Stimulated activated naive B cell treated with anti-CD40 and anti-IgM and Interleukin-4, amounts not matched to agents 10 μg/mL and 1 μg/mL and 100 μg/mL, for 72 hours (primary cell): ENCODE measurements at regions not wholly inside any gene's neighbourhood (a gene's known extent, or its start where the extent isn't known, plus 50 kb on each side); places are given as distances from the start of the nearest gene placed in this dataset.
"Not testable (repeated sequence)": the region's sequence is repeated elsewhere in the genome, so short reads cannot be mapped to it uniquely, and the experiment has no call there.

Source experiments
- ATAC-seq, 2 donors: fragments of 150-1000 bp; cut with Tn5 transposase; replicated peaks; 2 replicates each; pipeline ENCODE4 v1.10.0; 2021; ENCODE audit warnings: moderate library complexity in 1 of 2
- DNase-seq: peaks from one replicate; pipeline ENCODE4 v3.0.0; 2021
- H3K27ac Mint-ChIP-seq: one replicate; pipeline ENCODE4 v1.8.0; 2022; ENCODE audit warnings: mild to moderate bottlenecking, mixed read lengths
- H3K27me3 Mint-ChIP-seq, 2 donors: one replicate each; pipeline ENCODE4 v1.8.0; 2022; ENCODE audit warnings: mixed read lengths in 2 of 2
- H3K36me3 Mint-ChIP-seq, 2 donors: one replicate each; pipeline ENCODE4 v1.8.0; 2022; ENCODE audit warnings: mixed read lengths in 2 of 2, mild to moderate bottlenecking in 1 of 2
- H3K4me1 Mint-ChIP-seq, 2 donors: one replicate each; pipeline ENCODE4 v1.8.0; 2022; ENCODE audit warnings: mixed read lengths in 2 of 2, mild to moderate bottlenecking in 1 of 2
- H3K4me3 Mint-ChIP-seq, 2 donors: one replicate each; pipeline ENCODE4 v1.8.0; 2022; ENCODE audit warnings: mild to moderate bottlenecking in 2 of 2, mixed read lengths in 2 of 2, moderate library complexity in 1 of 2
- H3K9me3 Mint-ChIP-seq, 2 donors: one replicate each; pipeline ENCODE4 v1.8.0; 2022; ENCODE audit warnings: mixed read lengths in 2 of 2, mild to moderate bottlenecking in 1 of 2

GRCh38 chr2:64922482-64923384 lies 66.5 kb upstream of the SLC1A4 start:
- peaks cover 20 to 21% of the 10 kb centered on the region in 2 donors for H3K9me3 Mint-ChIP-seq
- DNase-seq (no peak), ATAC-seq (no peak)
- H3K27ac Mint-ChIP-seq = peak overlapping the region; percentile 94
- H3K36me3 Mint-ChIP-seq = peaks cover 69 to 75% of the 10 kb centered on the region in 2 donors
- no peaks in the 10 kb centered on the region for H3K27me3 Mint-ChIP-seq
- H3K4me1 Mint-ChIP-seq = peaks cover 57 to 83% of the 10 kb centered on the region in 2 donors
- H3K4me3 Mint-ChIP-seq = peak overlapping the region in 1 of 2 donors; percentile 4

GRCh38 chr2:64923385-64923710 lies 65.9 kb upstream of the SLC1A4 start:
- H3K27me3 Mint-ChIP-seq = no peaks in the 10 kb centered on the region
- ATAC-seq = peak; percentile 54 to 77
- H3K9me3 Mint-ChIP-seq = peaks cover 20 to 21% of the 10 kb centered on the region in 2 donors
- peaks cover 53 to 79% of the 10 kb centered on the region in 2 donors for H3K4me1 Mint-ChIP-seq
- DNase-seq = no peak
- peak overlapping the region in 1 of 2 donors; percentile 4 for H3K4me3 Mint-ChIP-seq
- H3K36me3 Mint-ChIP-seq = peaks cover 67 to 76% of the 10 kb centered on the region in 2 donors
- H3K27ac Mint-ChIP-seq = peak overlapping the region; percentile 94

- Mint-ChIP-seq H3K27me3 (no peaks in the 10 kb centered on the region), H3K4me1 (peaks cover 46 to 77% of the 10 kb centered on the region in 2 donors), H3K27ac (peak overlapping the region; percentile 94), H3K36me3 (peaks cover 66 to 75% of the 10 kb centered on the region in 2 donors), H3K9me3 (peaks cover 20 to 21% of the 10 kb centered on the region in 2 donors), H3K4me3 (peak overlapping the region; percentile 42 to 56)
- DNase-seq (no peak), ATAC-seq (peak; percentile 35 to 36)
Observed at GRCh38 chr2:64924170-64924934, 64.8 kb upstream of the SLC1A4 start.

GRCh38 chr2:64925930-64926722 lies 63.1 kb upstream of the SLC1A4 start:
- H3K4me3 Mint-ChIP-seq = peak overlapping the region; percentile 68 to 75
- ATAC-seq = peak; percentile 29 to 65
- H3K27ac Mint-ChIP-seq = peak overlapping the region; percentile 95
- DNase-seq, H3K27me3 Mint-ChIP-seq: not testable (repeated sequence)
- peaks cover 77 to 83% of the 10 kb centered on the region in 2 donors for H3K36me3 Mint-ChIP-seq
- H3K4me1 Mint-ChIP-seq = peaks cover 54 to 87% of the 10 kb centered on the region in 2 donors
- peaks cover 20 to 21% of the 10 kb centered on the region in 2 donors for H3K9me3 Mint-ChIP-seq

GRCh38 chr2:64928813-64929212 lies 60.4 kb upstream of the SLC1A4 start:
- DNase-seq (no peak), ATAC-seq (no peak)
- peaks cover 53 to 94% of the 10 kb centered on the region in 2 donors for H3K4me1 Mint-ChIP-seq
- H3K9me3 Mint-ChIP-seq = peaks cover 19 to 22% of the 10 kb centered on the region in 2 donors
- H3K4me3 Mint-ChIP-seq = peak overlapping the region; percentile 69 to 72
- H3K27me3 Mint-ChIP-seq = no peaks in the 10 kb centered on the region
- H3K27ac Mint-ChIP-seq = peak overlapping the region; percentile 90
- peaks cover 74 to 81% of the 10 kb centered on the region in 2 donors for H3K36me3 Mint-ChIP-seq

GRCh38 chr2:64929333-64929732 lies 59.9 kb upstream of the SLC1A4 start:
- DNase-seq = no peak
- H3K4me3 Mint-ChIP-seq = peak overlapping the region; percentile 87 to 89

GRCh38 chr2:64930258-64930671 lies 58.9 kb upstream of the SLC1A4 start:
- H3K36me3 Mint-ChIP-seq = peaks cover 61 to 77% of the 10 kb centered on the region in 2 donors
- H3K4me1 Mint-ChIP-seq = peaks cover 56 to 94% of the 10 kb centered on the region in 2 donors
- peaks cover 17% of the 10 kb centered on the region in 2 donors for H3K9me3 Mint-ChIP-seq
- ATAC-seq = no peak
- H3K27ac Mint-ChIP-seq = peak overlapping the region; percentile 97
- H3K4me3 Mint-ChIP-seq = peak overlapping the region; percentile 87 to 89
- DNase-seq = no peak
- H3K27me3 Mint-ChIP-seq = no peaks in the 10 kb centered on the region

More at GRCh38 chr2:64929333-64929732, 59.9 kb upstream of the SLC1A4 start:
- peaks cover 69 to 78% of the 10 kb centered on the region in 2 donors for H3K36me3 Mint-ChIP-seq
- peaks cover 53 to 94% of the 10 kb centered on the region in 2 donors for H3K4me1 Mint-ChIP-seq
- no peak for ATAC-seq
- H3K27ac Mint-ChIP-seq = peak overlapping the region; percentile 97
- H3K9me3 Mint-ChIP-seq = peaks cover 16 to 18% of the 10 kb centered on the region in 2 donors
- H3K27me3 Mint-ChIP-seq = no peaks in the 10 kb centered on the region

- Mint-ChIP-seq H3K36me3 (peaks cover 57 to 75% of the 10 kb centered on the region in 2 donors), H3K4me1 (peaks cover 46 to 86% of the 10 kb centered on the region in 2 donors), H3K27ac (peak overlapping the region; percentile 97), H3K4me3 (peak overlapping the region; percentile 87 to 89), H3K27me3 (no peaks in the 10 kb centered on the region), H3K9me3 (peaks cover 14 to 16% of the 10 kb centered on the region in 2 donors)
- DNase-seq = no peak
- ATAC-seq = no peak
Observed at GRCh38 chr2:64931246-64932115, 57.7 kb upstream of the SLC1A4 start.

- peak overlapping the region; percentile 87 to 89 for H3K4me3 Mint-ChIP-seq
- H3K9me3 Mint-ChIP-seq = peaks cover 12 to 14% of the 10 kb centered on the region in 2 donors
- H3K4me1 Mint-ChIP-seq = peaks cover 45 to 83% of the 10 kb centered on the region in 2 donors
Observed at GRCh38 chr2:64932116-64932370, 57.2 kb upstream of the SLC1A4 start.

GRCh38 chr2:64932371-64933216 lies 56.6 kb upstream of the SLC1A4 start:
- Mint-ChIP-seq H3K27ac (peak overlapping the region; percentile 97), H3K27me3 (no peaks in the 10 kb centered on the region), H3K9me3 (peaks cover 7 to 12% of the 10 kb centered on the region in 2 donors), H3K36me3 (peaks cover 45 to 64% of the 10 kb centered on the region in 2 donors), H3K4me3 (peak overlapping the region; percentile 87 to 89), H3K4me1 (peaks cover 45 to 83% of the 10 kb centered on the region in 2 donors)
- peak; percentile 95 for ATAC-seq
- DNase-seq = peak; percentile 85

More at GRCh38 chr2:64932116-64932370, 57.2 kb upstream of the SLC1A4 start:
- peaks cover 51 to 69% of the 10 kb centered on the region in 2 donors for H3K36me3 Mint-ChIP-seq
- no peaks in the 10 kb centered on the region for H3K27me3 Mint-ChIP-seq
- DNase-seq (no peak), ATAC-seq (no peak)
- H3K27ac Mint-ChIP-seq = peak overlapping the region; percentile 97

GRCh38 chr2:64934530-64934929 lies 54.7 kb upstream of the SLC1A4 start:
- H3K4me3 Mint-ChIP-seq = no peak overlapping the region
- peaks cover 7 to 12% of the 10 kb centered on the region in 2 donors for H3K9me3 Mint-ChIP-seq
- no peaks in the 10 kb centered on the region for H3K27me3 Mint-ChIP-seq
- DNase-seq (no peak), ATAC-seq (no peak)
- peaks cover 51 to 88% of the 10 kb centered on the region in 2 donors for H3K4me1 Mint-ChIP-seq
- peak overlapping the region; percentile 90 for H3K27ac Mint-ChIP-seq
- peaks cover 32 to 49% of the 10 kb centered on the region in 2 donors for H3K36me3 Mint-ChIP-seq

GRCh38 chr2:64936809-64937208 lies 52.4 kb upstream of the SLC1A4 start:
- ATAC-seq (no peak), DNase-seq (no peak)
- H3K9me3 Mint-ChIP-seq = peaks cover 7 to 12% of the 10 kb centered on the region in 2 donors
- no peaks in the 10 kb centered on the region for H3K27me3 Mint-ChIP-seq
- H3K36me3 Mint-ChIP-seq = peaks cover 12 to 28% of the 10 kb centered on the region in 2 donors
- H3K4me1 Mint-ChIP-seq = peaks cover 55 to 84% of the 10 kb centered on the region in 2 donors
- H3K4me3 Mint-ChIP-seq = no peak overlapping the region
- H3K27ac Mint-ChIP-seq = peak overlapping the region; percentile 85
